ENCODE measurements at regions not wholly inside any gene's neighbourhood (a gene's known extent, or its start where the extent isn't known, plus 50 kb on each side); places are given as distances from the start of the nearest gene placed in this dataset.

GRCh38 chr7:112939574-112940313, 146.9 kb downstream of the GPR85 start:
- no peaks in the 10 kb centered on the region for H3K36me3 ChIP-seq
- DNase-seq = peak; percentile 99
- H3K9me3 ChIP-seq = no peaks in the 10 kb centered on the region
- peak overlapping the region; percentile 85 for H3K4me3 ChIP-seq (ENCODE audit: low read depth, low read length)
- H3K27me3 ChIP-seq = no peaks in the 10 kb centered on the region
- H3K4me1 ChIP-seq = no peaks in the 10 kb centered on the region
- TF ChIP-seq CTCF (IDR thresholded peaks at IDR 0.05; ENCODE audit: low read depth, low read length) = no peak

GRCh38 chr7:112938863-112939573, 147.6 kb downstream of the GPR85 start:
- no peaks in the 10 kb centered on the region for H3K9me3 ChIP-seq
- no peaks in the 10 kb centered on the region for H3K36me3 ChIP-seq
- no peaks in the 10 kb centered on the region for H3K27me3 ChIP-seq
- H3K4me1 ChIP-seq = no peaks in the 10 kb centered on the region
- TF ChIP-seq CTCF (IDR thresholded peaks at IDR 0.05; ENCODE audit: low read depth, low read length) = no peak
- H3K4me3 ChIP-seq (ENCODE audit: low read depth, low read length) = peak overlapping the region; percentile 83
- peak; percentile 47 for DNase-seq

- H3K4me3 ChIP-seq (ENCODE audit: low read depth, low read length) = no peak overlapping the region
- no peak for TF ChIP-seq CTCF (IDR thresholded peaks at IDR 0.05; ENCODE audit: low read depth, low read length)
- no peaks in the 10 kb centered on the region for H3K4me1 ChIP-seq
- no peaks in the 10 kb centered on the region for H3K36me3 ChIP-seq
- H3K9me3 ChIP-seq = no peaks in the 10 kb centered on the region
- no peak for DNase-seq
- no peaks in the 10 kb centered on the region for H3K27me3 ChIP-seq
Measured at GRCh38 chr7:112937651-112938415, 147.6 kb upstream of the TMEM168 start.

GRCh38 chr7:112933598-112933997, 143.4 kb upstream of the TMEM168 start:
- no peaks in the 10 kb centered on the region for H3K27me3 ChIP-seq
- no peaks in the 10 kb centered on the region for H3K36me3 ChIP-seq
- no peaks in the 10 kb centered on the region for H3K4me1 ChIP-seq
- H3K4me3 ChIP-seq (ENCODE audit: low read depth, low read length) = no peak overlapping the region
- no peaks in the 10 kb centered on the region for H3K9me3 ChIP-seq
- TF ChIP-seq CTCF (IDR thresholded peaks at IDR 0.05; ENCODE audit: low read depth, low read length) = no peak
- no peak for DNase-seq

- Histone ChIP-seq H3K27me3 (no peaks in the 10 kb centered on the region), H3K4me3 (ENCODE audit: low read depth, low read length) (no peak overlapping the region), H3K4me1 (no peaks in the 10 kb centered on the region), H3K9me3 (no peaks in the 10 kb centered on the region), H3K36me3 (no peaks in the 10 kb centered on the region)
- no peak for DNase-seq
- TF ChIP-seq CTCF (IDR thresholded peaks at IDR 0.05; ENCODE audit: low read depth, low read length) = no peak
Measured at GRCh38 chr7:112930787-112931186, 140.6 kb upstream of the TMEM168 start.
